ELR (cell line): ENCODE measurements at regions not wholly inside any gene's neighbourhood (a gene's known extent, or its start where the extent isn't known, plus 50 kb on each side); places are given as distances from the start of the nearest gene placed in this dataset.

ENCODE experiments used
- DNase-seq: peaks from one replicate; pipeline ENCODE4 v3.0.0-alpha.2; 2015; ENCODE audit warnings: low read depth

GRCh38 chr10:4196183-4196582, 411.2 kb upstream of the KLF6 start:
- DNase-seq: no peak

DNA sequence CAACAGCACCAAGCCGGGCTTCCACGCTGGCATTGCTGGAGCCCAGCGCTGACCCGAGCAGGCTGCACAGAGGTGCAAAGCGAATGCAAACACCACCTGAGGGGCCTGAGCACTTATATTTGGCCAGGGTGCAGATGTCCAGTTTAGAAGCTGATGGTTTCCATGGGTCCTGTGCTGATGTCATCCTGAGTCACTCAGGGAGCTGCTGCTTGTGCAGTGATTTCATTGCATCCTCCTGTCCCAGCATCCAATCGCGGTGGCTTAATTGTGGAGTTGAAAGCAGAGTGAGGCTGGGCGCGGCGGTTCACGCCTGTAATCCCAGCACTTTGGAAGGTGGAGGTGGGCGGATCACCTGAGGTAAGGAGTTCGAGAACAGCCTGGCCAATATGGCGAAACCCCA, 410.2 kb upstream of the KLF6 start:
- peak; percentile 82 for DNase-seq

DNA sequence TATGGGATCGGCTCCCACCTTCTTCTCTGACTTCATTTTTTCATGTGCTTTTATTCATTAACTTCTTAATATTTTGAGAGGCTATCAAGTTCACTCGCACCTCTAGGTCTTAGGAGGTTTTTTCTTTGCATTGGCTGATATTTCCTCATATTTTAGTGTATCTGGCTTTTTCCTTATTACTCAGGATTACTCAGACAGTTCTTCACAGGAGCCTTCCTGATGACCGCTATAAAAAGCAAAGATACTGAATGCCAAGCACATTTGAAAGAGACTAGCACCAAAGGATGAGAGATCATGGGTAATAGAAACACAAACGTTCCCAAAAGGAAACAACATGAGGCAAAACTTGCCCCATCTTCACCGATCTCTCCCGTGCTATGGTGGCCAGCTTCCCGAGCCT, 409.2 kb upstream of the KLF6 start:
- DNase-seq: peak; percentile 76

- DNase-seq: no peak
These were observed 406.9 kb upstream of the KLF6 start for GRCh38 chr10:4191894-4192293.

DNA sequence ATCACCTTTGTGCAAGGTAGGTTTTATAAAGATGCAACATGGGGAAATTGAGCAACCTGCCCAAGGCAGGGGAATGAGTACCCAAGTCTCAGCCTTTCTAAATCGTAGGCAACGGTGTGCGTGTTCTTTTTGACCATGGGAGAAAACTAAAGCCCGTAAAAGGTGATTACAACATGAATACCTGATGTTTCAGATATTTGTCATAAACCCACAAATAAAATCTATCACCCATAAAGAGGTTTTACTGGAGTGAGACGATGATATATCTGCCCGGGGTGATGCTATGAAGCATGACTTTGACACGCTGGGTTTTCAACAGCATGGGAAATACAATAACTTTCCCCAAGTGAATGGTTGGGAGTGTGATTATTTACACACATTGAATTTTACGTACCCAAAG, 406.3 kb upstream of the KLF6 start:
- no peak for DNase-seq

- DNase-seq: no peak
These were observed 405.9 kb upstream of the KLF6 start for GRCh38 chr10:4190876-4191275.

DNA sequence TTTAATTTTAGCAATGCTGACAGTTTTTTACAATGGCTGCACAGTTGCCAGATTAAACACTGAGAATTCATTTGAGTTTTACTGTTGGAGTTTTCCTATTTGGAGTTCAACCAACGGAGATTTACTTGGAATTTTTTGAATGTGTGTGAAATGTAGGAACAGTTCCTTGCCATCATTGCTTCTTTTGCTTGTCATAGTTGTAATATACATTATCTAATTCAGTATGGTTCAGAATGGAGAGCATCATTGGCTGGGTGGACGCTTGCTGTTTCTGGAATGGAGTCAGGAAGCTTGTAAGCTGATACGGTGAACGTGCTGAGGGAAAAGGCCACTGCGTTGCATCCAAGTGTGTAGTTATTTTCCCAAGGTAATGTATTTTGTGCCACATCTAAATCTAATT, 404.3 kb upstream of the KLF6 start:
- DNase-seq: no peak

DNA sequence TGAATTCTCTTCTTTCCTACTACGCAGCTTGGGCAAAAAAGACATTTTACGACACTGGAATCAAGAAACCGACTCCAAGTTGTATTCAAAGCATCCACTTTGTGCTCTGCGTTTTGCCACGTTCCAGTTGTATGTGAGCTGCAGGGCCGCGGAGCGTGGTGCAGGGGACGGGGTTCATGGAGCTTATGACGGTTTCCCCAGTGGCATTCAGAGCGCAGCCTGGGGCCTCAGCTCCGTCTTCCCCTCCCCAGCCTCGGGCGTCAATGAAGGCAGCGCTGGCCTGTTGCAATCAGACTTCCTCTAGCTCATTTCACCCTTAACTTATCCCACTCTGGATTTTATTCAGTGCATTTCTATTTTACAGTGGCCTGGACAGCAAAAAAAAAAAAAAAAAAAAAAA, 403.4 kb upstream of the KLF6 start:
- DNase-seq: no peak

DNA sequence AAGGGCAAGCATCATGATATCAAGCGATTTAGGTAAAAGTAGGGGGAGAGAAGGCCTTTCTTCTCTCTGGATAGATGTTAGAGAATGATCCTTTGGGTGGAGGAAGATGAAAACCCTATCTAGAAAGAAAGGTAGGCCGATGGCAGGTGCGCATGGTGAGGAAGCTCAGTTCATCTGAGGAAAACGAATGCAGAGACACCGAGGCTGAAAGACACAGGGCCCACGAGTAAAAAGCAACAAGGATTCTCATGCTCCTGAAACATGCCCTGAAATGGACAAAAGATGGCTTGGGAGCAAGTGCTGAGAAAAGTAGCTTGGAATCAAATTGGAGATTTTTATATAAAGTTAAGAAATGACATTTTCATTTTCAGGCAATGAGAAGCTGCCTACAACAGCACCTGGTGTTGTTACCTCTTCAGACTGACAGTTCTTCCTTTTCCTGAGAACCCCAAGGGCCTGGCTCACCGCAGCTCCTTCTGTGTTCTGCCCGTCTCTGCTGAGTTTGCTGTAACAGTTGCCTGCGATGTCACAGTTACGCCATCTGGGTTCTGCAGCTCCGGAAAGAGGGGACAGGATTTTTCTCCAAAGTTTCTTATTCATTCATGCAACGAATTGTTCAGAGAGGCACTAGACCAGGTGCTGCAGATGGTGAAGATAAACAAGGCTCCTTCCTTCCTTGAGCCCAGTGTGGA, 402.0 kb upstream of the KLF6 start:
- DNase-seq: no peak

GRCh38 chr10:4183761-4184261, 398.8 kb upstream of the KLF6 start:
- peak; percentile 33 for DNase-seq

- DNase-seq: peak; percentile 6
These were observed 396.6 kb upstream of the KLF6 start for GRCh38 chr10:4181621-4182049.

DNA sequence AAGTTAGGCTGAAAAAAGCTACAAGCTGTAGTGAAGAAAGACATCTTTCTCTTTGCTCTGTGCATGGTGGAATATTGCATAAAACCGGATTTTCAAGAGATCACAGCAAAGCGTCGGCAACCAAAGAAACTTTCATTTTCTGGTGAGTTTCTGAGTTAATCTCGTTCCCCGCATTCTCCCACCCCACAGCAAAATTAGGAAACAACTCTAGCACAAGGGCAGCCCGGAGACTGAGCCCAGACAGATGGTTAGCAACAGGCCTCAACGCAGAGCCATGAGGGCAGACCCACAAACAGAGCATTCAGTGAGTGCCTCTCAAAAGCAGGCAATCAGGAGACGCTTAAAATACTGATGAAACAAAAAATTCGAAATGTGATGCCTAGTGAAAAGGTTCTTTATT, 396.1 kb upstream of the KLF6 start:
- DNase-seq: peak; percentile 19

GRCh38 chr10:4177791-4178190, 392.8 kb upstream of the KLF6 start:
- DNase-seq: no peak

GRCh38 chr10:4176500-4177281, 391.7 kb upstream of the KLF6 start:
- DNase-seq: no peak

DNA sequence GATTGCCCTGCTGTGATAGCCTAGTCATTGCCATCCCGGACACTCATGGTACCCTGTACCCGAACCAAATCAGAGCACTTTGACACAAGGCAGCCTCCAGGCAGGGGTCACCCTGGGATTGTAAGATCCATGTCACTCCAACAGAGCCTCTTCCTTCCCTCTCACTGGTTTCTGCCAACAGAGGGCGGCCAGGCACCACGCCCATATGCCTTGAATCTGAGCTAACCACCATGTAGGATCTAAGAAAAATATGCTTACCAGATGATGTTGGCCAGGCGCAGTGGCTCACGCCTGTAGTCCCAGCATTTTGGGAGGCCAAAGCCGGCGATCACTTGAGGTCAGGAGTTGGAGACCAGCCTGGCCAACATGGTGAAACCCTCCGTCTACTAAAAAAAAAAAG, 389.2 kb upstream of the KLF6 start:
- DNase-seq: peak; percentile 37

GRCh38 chr10:4170633-4171314, 385.8 kb upstream of the KLF6 start:
- no peak for DNase-seq

- DNase-seq: no peak
These were observed 385.2 kb upstream of the KLF6 start for GRCh38 chr10:4170181-4170580.

GRCh38 chr10:4169448-4169847, 384.4 kb upstream of the KLF6 start:
- DNase-seq: no peak

- no peak for DNase-seq
These were observed 382.2 kb upstream of the KLF6 start for GRCh38 chr10:4167216-4167615.

- DNase-seq: no peak
These were observed 377.7 kb upstream of the KLF6 start for GRCh38 chr10:4162571-4163286.

GRCh38 chr10:4159173-4159572, 374.2 kb upstream of the KLF6 start:
- no peak for DNase-seq

GRCh38 chr10:4154191-4154715, 369.2 kb upstream of the KLF6 start:
- DNase-seq: no peak
